ENCODE measurements at regions not wholly inside any gene's neighbourhood (a gene's known extent, or its start where the extent isn't known, plus 50 kb on each side); places are given as distances from the start of the nearest gene placed in this dataset.

GRCh38 chr3:181488536-181488935 lies 223.2 kb upstream of the SOX2 start:
- Histone ChIP-seq H2AFZ (no peak overlapping the region), H3K4me1 (ENCODE audit: insufficient read depth) (peaks cover 11% of the 10 kb centered on the region; the same call in 1 of the 2 replicates), H3K27ac (ENCODE audit: low read depth) (no peak overlapping the region), H4K20me1 (replicated peaks; ENCODE audit: insufficient read depth) (no peaks in the 10 kb centered on the region), H3K27me3 (ENCODE audit: insufficient read depth) (no peaks in the 10 kb centered on the region), H3F3A (replicated peaks; ENCODE audit: low read depth) (no peaks in the 10 kb centered on the region), H3K4me2 (no peak overlapping the region), H3K9me2 (ENCODE audit: insufficient read depth) (no peaks in the 10 kb centered on the region), H3K36me3 (ENCODE audit: insufficient read depth) (no peaks in the 10 kb centered on the region), H3K4me3 (no peak overlapping the region), H3K79me2 (replicated peaks; ENCODE audit: insufficient read depth) (no peaks in the 10 kb centered on the region)
- no peaks in the 10 kb centered on the region for H3K36me3 Mint-ChIP-seq (ENCODE audit: low read depth)
- no peak for DNase-seq (ENCODE audit: low spot score)
- no peak overlapping the region for H3K4me3 Mint-ChIP-seq
- H3K27ac Mint-ChIP-seq, result no peak overlapping the region
- H3K27me3 Mint-ChIP-seq (ENCODE audit: insufficient read depth, low read depth, poor library complexity), result no peaks in the 10 kb centered on the region
- H3K4me1 Mint-ChIP-seq, result peaks cover 12% of the 10 kb centered on the region
- no peaks in the 10 kb centered on the region for H3K9me3 Mint-ChIP-seq
- TF ChIP-seq EZH2 (IDR thresholded peaks at IDR 0.05; ENCODE audit: low read depth, unreplicated experiment) (no peak), ZNF331 (CRISPR knock-in tag; IDR thresholded peaks at IDR 0.05; ENCODE audit: low read depth) (no peak), CTCF (conservative IDR thresholded peaks at IDR 0.05; ENCODE audit: low read depth in 2 of 2) (no peak), REST (IDR thresholded peaks at IDR 0.05; ENCODE audit: unreplicated experiment) (no peak), EZH2phosphoT487 (IDR thresholded peaks at IDR 0.05; ENCODE audit: unreplicated experiment) (no peak), POLR2AphosphoS5 (IDR thresholded peaks at IDR 0.05; ENCODE audit: low read depth) (no peak), CREB1 (CRISPR knock-in tag; IDR thresholded peaks at IDR 0.05; ENCODE audit: low read depth) (no peak), JUNB (IDR thresholded peaks at IDR 0.05; ENCODE audit: unreplicated experiment) (no peak), STAT1 (IDR thresholded peaks at IDR 0.05; ENCODE audit: unreplicated experiment) (no peak), ZNF462 (CRISPR knock-in tag; IDR thresholded peaks at IDR 0.05) (no peak), ETS1 (IDR thresholded peaks at IDR 0.05) (no peak), NANOG (IDR thresholded peaks at IDR 0.05; ENCODE audit: borderline replicate concordance) (no peak), ZNF114 (CRISPR knock-in tag; IDR thresholded peaks at IDR 0.05) (no peak)
- no peak for ATAC-seq

Data from GM23338 (cell line).